ENCODE measurements at regions not wholly inside any gene's neighbourhood (a gene's known extent, or its start where the extent isn't known, plus 50 kb on each side); places are given as distances from the start of the nearest gene placed in this dataset.
"Not testable (repeated sequence)": the region's sequence is repeated elsewhere in the genome, so short reads cannot be mapped to it uniquely, and the experiment has no call there.

DNA sequence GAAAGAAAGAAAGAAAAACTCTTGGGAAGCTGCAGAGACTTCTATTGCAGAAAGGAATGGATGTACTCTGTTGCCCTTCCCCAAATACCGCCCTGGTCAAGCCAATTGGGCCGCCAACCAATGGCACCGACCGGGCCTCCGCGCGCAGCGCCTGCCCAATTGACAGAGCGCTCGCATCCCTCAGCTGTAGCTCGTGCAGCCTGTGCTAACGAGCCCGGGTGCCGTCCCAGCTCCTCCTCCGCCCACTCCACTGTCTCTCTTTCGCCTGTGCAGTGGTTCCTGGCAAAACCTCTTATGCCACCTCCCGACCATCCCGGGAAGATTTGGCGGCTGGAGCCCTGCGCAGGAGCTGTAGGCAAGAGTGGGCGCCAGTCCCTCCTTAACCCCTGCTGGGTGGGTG, 304.2 kb upstream of the DPP6 start:
- TF ChIP-seq, protein P1, sequence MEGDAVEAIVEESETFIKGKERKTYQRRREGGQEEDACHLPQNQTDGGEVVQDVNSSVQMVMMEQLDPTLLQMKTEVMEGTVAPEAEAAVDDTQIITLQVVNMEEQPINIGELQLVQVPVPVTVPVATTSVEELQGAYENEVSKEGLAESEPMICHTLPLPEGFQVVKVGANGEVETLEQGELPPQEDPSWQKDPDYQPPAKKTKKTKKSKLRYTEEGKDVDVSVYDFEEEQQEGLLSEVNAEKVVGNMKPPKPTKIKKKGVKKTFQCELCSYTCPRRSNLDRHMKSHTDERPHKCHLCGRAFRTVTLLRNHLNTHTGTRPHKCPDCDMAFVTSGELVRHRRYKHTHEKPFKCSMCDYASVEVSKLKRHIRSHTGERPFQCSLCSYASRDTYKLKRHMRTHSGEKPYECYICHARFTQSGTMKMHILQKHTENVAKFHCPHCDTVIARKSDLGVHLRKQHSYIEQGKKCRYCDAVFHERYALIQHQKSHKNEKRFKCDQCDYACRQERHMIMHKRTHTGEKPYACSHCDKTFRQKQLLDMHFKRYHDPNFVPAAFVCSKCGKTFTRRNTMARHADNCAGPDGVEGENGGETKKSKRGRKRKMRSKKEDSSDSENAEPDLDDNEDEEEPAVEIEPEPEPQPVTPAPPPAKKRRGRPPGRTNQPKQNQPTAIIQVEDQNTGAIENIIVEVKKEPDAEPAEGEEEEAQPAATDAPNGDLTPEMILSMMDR (tag by site-specific recombination; IDR thresholded peaks at IDR 0.05), result not testable (repeated sequence)
- TF ChIP-seq KLF1 (tag by site-specific recombination; IDR thresholded peaks at IDR 0.05); ZNF777 (tag by site-specific recombination; IDR thresholded peaks at IDR 0.05; ENCODE audit: borderline replicate concordance); REPIN1 (tag by site-specific recombination; IDR thresholded peaks at IDR 0.05; ENCODE audit: low read depth); ZNF202 (tag by site-specific recombination; IDR thresholded peaks at IDR 0.05; ENCODE audit: borderline replicate concordance): not testable (repeated sequence)
- TF ChIP-seq, protein P2, sequence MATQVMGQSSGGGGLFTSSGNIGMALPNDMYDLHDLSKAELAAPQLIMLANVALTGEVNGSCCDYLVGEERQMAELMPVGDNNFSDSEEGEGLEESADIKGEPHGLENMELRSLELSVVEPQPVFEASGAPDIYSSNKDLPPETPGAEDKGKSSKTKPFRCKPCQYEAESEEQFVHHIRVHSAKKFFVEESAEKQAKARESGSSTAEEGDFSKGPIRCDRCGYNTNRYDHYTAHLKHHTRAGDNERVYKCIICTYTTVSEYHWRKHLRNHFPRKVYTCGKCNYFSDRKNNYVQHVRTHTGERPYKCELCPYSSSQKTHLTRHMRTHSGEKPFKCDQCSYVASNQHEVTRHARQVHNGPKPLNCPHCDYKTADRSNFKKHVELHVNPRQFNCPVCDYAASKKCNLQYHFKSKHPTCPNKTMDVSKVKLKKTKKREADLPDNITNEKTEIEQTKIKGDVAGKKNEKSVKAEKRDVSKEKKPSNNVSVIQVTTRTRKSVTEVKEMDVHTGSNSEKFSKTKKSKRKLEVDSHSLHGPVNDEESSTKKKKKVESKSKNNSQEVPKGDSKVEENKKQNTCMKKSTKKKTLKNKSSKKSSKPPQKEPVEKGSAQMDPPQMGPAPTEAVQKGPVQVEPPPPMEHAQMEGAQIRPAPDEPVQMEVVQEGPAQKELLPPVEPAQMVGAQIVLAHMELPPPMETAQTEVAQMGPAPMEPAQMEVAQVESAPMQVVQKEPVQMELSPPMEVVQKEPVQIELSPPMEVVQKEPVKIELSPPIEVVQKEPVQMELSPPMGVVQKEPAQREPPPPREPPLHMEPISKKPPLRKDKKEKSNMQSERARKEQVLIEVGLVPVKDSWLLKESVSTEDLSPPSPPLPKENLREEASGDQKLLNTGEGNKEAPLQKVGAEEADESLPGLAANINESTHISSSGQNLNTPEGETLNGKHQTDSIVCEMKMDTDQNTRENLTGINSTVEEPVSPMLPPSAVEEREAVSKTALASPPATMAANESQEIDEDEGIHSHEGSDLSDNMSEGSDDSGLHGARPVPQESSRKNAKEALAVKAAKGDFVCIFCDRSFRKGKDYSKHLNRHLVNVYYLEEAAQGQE (tag by site-specific recombination; IDR thresholded peaks at IDR 0.05), result not testable (repeated sequence)
